ENCODE measurements at regions not wholly inside any gene's neighbourhood (a gene's known extent, or its start where the extent isn't known, plus 50 kb on each side); places are given as distances from the start of the nearest gene placed in this dataset.

GRCh38 chr13:66171920-66172319 is 1058.2 kb downstream of the PCDH9 start:
- Histone ChIP-seq H3K4me3 (no peak overlapping the region), H3K4me1 (no peaks in the 10 kb centered on the region), H3K27me3 (no peaks in the 10 kb centered on the region), H3K27ac (no peak overlapping the region), H3K36me3 (replicated peaks in 1 of 2; ENCODE audit: insufficient read depth in 1 of 2, low read depth in 2 of 2) (no peaks in the 10 kb centered on the region), H3K9me3 (no peaks in the 10 kb centered on the region)
- DNase-seq (no peak), ATAC-seq (no peak)
- TF ChIP-seq POLR2A (IDR thresholded peaks at IDR 0.05) = no peak
- TF ChIP-seq, protein P1, sequence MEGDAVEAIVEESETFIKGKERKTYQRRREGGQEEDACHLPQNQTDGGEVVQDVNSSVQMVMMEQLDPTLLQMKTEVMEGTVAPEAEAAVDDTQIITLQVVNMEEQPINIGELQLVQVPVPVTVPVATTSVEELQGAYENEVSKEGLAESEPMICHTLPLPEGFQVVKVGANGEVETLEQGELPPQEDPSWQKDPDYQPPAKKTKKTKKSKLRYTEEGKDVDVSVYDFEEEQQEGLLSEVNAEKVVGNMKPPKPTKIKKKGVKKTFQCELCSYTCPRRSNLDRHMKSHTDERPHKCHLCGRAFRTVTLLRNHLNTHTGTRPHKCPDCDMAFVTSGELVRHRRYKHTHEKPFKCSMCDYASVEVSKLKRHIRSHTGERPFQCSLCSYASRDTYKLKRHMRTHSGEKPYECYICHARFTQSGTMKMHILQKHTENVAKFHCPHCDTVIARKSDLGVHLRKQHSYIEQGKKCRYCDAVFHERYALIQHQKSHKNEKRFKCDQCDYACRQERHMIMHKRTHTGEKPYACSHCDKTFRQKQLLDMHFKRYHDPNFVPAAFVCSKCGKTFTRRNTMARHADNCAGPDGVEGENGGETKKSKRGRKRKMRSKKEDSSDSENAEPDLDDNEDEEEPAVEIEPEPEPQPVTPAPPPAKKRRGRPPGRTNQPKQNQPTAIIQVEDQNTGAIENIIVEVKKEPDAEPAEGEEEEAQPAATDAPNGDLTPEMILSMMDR (IDR thresholded peaks at IDR 0.05) = no peak
- WGBS, 2 donors = 43 to 55% methylated on average over 1 of the region's 1 CpG
- intact Hi-C loops (cut with DNase I) = no loop called here

- ATAC-seq (no peak), DNase-seq (no peak)
- 55 to 64% methylated on average over 2 of the region's 2 CpGs for WGBS, 2 donors
- H3K27me3 ChIP-seq = no peaks in the 10 kb centered on the region
- no peaks in the 10 kb centered on the region for H3K36me3 ChIP-seq (replicated peaks in 1 of 2; ENCODE audit: insufficient read depth in 1 of 2, low read depth in 2 of 2)
- no peak overlapping the region for H3K27ac ChIP-seq
- no peaks in the 10 kb centered on the region for H3K4me1 ChIP-seq
- no peak overlapping the region for H3K4me3 ChIP-seq
- intact Hi-C loops (cut with DNase I) = no loop called here
- no peaks in the 10 kb centered on the region for H3K9me3 ChIP-seq
- TF ChIP-seq, protein P1 (IDR thresholded peaks at IDR 0.05) = no peak
- TF ChIP-seq POLR2A (IDR thresholded peaks at IDR 0.05) = no peak
Measured at GRCh38 chr13:66162470-66162869, 1067.7 kb downstream of the PCDH9 start.

DNA sequence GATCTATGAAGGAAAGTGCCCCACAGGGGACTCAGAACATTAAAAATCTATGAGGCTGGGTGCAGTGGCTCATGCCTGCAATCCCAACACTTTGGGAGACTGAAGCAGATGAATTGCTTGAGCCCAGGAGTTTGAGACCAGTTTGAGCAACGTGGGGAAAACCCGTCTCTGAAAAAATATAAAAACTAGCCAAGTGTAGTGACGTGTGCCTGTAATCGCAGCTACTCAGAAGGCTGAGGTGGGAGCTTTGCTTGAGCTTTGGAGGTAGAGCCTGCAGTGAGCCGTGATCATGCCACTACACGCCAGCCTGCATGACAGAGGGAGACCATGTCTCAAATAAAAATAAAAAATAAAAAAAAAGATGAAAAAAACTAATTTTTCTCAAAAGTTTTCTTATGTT is 1070.6 kb downstream of the PCDH9 start:
- Histone ChIP-seq H3K9me3 (no peaks in the 10 kb centered on the region), H3K4me3 (no peak overlapping the region), H3K36me3 (replicated peaks in 1 of 2; ENCODE audit: insufficient read depth in 1 of 2, low read depth in 2 of 2) (no peaks in the 10 kb centered on the region), H3K27ac (no peak overlapping the region), H3K4me1 (no peaks in the 10 kb centered on the region), H3K27me3 (no peaks in the 10 kb centered on the region)
- no peak for TF ChIP-seq POLR2A (IDR thresholded peaks at IDR 0.05)
- TF ChIP-seq, protein P1 (IDR thresholded peaks at IDR 0.05) = no peak
- DNase-seq (no peak), ATAC-seq (no peak)
- intact Hi-C loops (cut with DNase I) = no loop called here
- 69 to 83% methylated on average over 6 of the region's 6 CpGs for WGBS, 2 donors

DNA sequence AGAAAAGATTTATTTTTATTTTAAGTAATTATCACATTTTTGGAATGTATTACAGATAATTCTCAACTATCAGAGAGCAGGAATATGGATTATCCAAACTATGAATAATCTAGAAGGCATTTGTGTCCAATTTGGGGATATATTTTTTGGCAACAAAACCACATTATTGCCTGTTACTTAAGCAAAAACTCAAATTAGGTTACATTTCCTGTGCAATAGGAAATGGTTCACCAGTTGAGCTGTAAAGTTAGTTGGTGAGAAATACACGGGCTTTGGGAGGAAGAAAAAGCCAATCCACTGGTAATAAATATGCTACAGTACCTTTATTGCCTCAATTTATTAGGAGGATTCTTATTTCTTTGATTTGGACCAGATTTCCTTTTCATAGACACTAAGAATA is 1075.2 kb downstream of the PCDH9 start:
- no peak overlapping the region for H3K4me3 ChIP-seq
- TF ChIP-seq POLR2A (IDR thresholded peaks at IDR 0.05) = no peak
- TF ChIP-seq, protein P1 (IDR thresholded peaks at IDR 0.05) = no peak
- no peaks in the 10 kb centered on the region for H3K9me3 ChIP-seq
- 18 to 19% methylated on average over 1 of the region's 1 CpG for WGBS, 2 donors
- no peaks in the 10 kb centered on the region for H3K27me3 ChIP-seq
- intact Hi-C loops (cut with DNase I) = no loop called here
- H3K27ac ChIP-seq = no peak overlapping the region
- H3K36me3 ChIP-seq (replicated peaks in 1 of 2; ENCODE audit: insufficient read depth in 1 of 2, low read depth in 2 of 2) = no peaks in the 10 kb centered on the region
- DNase-seq (no peak), ATAC-seq (no peak)
- no peaks in the 10 kb centered on the region for H3K4me1 ChIP-seq

DNA sequence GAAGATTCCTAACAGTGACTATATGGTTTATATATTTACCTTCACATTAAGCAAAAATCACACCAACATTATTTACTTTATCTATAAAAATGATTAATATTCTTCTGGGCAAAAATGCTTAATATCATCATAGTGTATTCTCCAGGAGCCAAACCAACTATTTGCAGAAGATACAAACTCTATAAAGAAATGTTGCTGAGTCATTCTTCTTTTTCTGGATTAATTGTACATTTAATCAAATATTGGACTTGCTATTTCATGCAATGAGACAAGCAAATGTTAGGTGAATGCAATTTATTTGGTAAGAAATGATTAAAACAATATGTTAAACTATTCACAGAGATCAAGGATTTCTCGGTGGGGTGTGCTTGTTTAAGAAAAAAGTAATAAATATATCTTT is 1075.8 kb downstream of the PCDH9 start:
- ATAC-seq = no peak
- 43 to 60% methylated on average over 1 of the region's 1 CpG for WGBS, 2 donors
- intact Hi-C loops (cut with DNase I) = no loop called here

More for the DNA sequence above, 1075.8 kb downstream of the PCDH9 start:
- TF ChIP-seq, protein P1 (IDR thresholded peaks at IDR 0.05) = no peak
- no peak for TF ChIP-seq POLR2A (IDR thresholded peaks at IDR 0.05)
- Histone ChIP-seq H3K9me3 (no peaks in the 10 kb centered on the region), H3K4me1 (no peaks in the 10 kb centered on the region), H3K36me3 (replicated peaks in 1 of 2; ENCODE audit: insufficient read depth in 1 of 2, low read depth in 2 of 2) (no peaks in the 10 kb centered on the region), H3K27ac (no peak overlapping the region), H3K4me3 (no peak overlapping the region), H3K27me3 (no peaks in the 10 kb centered on the region)
- DNase-seq = no peak
